Left ventricle myocardium inferior (tissue), 1 donor: ENCODE measurements at regions not wholly inside any gene's neighbourhood (a gene's known extent, or its start where the extent isn't known, plus 50 kb on each side); places are given as distances from the start of the nearest gene placed in this dataset.

ENCODE experiments used
- DNase-seq: peaks from one replicate; pipeline ENCODE4 v3.0.0-alpha.2; 2020
- H3K27ac ChIP-seq: fragments of 200-600 bp; replicated peaks from 2 replicates; pipeline ENCODE4 v1.8.0; 2021
- H3K27me3 ChIP-seq: fragments of 200-600 bp; 2 replicates; pipeline ENCODE4 v1.8.0; 2021; ENCODE audit warnings: low read depth
- H3K36me3 ChIP-seq: fragments of 200-600 bp; 2 replicates; pipeline ENCODE4 v1.8.0; 2021
- H3K4me1 ChIP-seq: fragments of 200-600 bp; 2 replicates; pipeline ENCODE4 v1.8.0; 2021
- H3K4me3 ChIP-seq: fragments of 200-600 bp; 2 replicates; pipeline ENCODE4 v1.8.0; 2021; ENCODE audit warnings: mild to moderate bottlenecking, moderate library complexity
- H3K9me3 ChIP-seq: fragments of 200-600 bp; replicated peaks from 2 replicates; pipeline ENCODE4 v1.8.0; 2021
- intact Hi-C: fragments of 100-400 bp; cut with micrococcal nuclease; formaldehyde crosslinking; loops from one replicate; pipeline ENCODE4 v1.11.0; 2022
- TF ChIP-seq, protein P1 (sequence below): fragments of 200-600 bp; IDR thresholded peaks from 2 replicates; pipeline ENCODE4 v1.8.0; 2021; ENCODE audit warnings: antibody characterized with exemption, mild to moderate bottlenecking, borderline replicate concordance
- donor health status: DM: no; HTN: yes; CAD: no; lungs with severe emphysema.

DNA sequence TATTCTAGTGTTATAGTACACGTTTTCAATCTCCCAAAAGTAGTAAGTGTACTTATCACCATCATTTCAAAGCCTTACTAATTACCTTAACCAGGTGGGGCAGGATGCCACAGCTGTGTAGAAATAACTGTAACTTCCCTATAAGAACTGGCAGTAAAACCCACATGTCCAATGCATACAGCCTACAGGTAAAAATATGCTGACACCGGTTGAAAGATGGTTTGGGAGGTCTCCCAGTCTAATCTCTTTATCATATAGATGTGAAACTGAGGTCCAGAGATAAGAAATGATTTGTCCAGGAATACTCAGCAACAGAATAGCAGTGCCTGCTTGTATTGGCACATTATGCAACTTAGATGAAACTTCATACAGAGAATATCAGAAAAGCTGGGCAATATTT lies 322.9 kb downstream of the BCL11A start:
- intact Hi-C loops = no loop called here
- Histone ChIP-seq H3K9me3 (peaks cover 33% of the 10 kb centered on the region), H3K27ac (no peak overlapping the region), H3K4me1 (no peaks in the 10 kb centered on the region), H3K4me3 (no peak overlapping the region), H3K36me3 (no peaks in the 10 kb centered on the region), H3K27me3 (no peaks in the 10 kb centered on the region)
- no peak for DNase-seq
- TF ChIP-seq, protein P1, sequence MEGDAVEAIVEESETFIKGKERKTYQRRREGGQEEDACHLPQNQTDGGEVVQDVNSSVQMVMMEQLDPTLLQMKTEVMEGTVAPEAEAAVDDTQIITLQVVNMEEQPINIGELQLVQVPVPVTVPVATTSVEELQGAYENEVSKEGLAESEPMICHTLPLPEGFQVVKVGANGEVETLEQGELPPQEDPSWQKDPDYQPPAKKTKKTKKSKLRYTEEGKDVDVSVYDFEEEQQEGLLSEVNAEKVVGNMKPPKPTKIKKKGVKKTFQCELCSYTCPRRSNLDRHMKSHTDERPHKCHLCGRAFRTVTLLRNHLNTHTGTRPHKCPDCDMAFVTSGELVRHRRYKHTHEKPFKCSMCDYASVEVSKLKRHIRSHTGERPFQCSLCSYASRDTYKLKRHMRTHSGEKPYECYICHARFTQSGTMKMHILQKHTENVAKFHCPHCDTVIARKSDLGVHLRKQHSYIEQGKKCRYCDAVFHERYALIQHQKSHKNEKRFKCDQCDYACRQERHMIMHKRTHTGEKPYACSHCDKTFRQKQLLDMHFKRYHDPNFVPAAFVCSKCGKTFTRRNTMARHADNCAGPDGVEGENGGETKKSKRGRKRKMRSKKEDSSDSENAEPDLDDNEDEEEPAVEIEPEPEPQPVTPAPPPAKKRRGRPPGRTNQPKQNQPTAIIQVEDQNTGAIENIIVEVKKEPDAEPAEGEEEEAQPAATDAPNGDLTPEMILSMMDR = no peak

- H3K27ac ChIP-seq = no peak overlapping the region
- TF ChIP-seq, protein P1 = no peak
- H3K36me3 ChIP-seq = no peaks in the 10 kb centered on the region
- no peak overlapping the region for H3K4me3 ChIP-seq
- H3K27me3 ChIP-seq = no peaks in the 10 kb centered on the region
- no peak for DNase-seq
- intact Hi-C loops = no loop called here
- H3K4me1 ChIP-seq = no peaks in the 10 kb centered on the region
- peaks cover 27% of the 10 kb centered on the region for H3K9me3 ChIP-seq
Measured at GRCh38 chr2:60230037-60230436, 323.4 kb downstream of the BCL11A start.

GRCh38 chr2:60226943-60227342 lies 326.5 kb downstream of the BCL11A start:
- Histone ChIP-seq H3K27me3 (no peaks in the 10 kb centered on the region), H3K4me1 (no peaks in the 10 kb centered on the region), H3K27ac (no peak overlapping the region), H3K9me3 (peaks cover 13% of the 10 kb centered on the region), H3K36me3 (no peaks in the 10 kb centered on the region), H3K4me3 (no peak overlapping the region)
- DNase-seq = no peak
- intact Hi-C loops = no loop called here
- TF ChIP-seq, protein P1 = no peak

- Histone ChIP-seq H3K4me1 (no peaks in the 10 kb centered on the region), H3K36me3 (no peaks in the 10 kb centered on the region), H3K27ac (no peak overlapping the region), H3K4me3 (no peak overlapping the region), H3K27me3 (no peaks in the 10 kb centered on the region), H3K9me3 (peaks cover 5% of the 10 kb centered on the region)
- TF ChIP-seq, protein P1 = no peak
- DNase-seq = no peak
- intact Hi-C loops = no loop called here
Measured at GRCh38 chr2:60226191-60226590, 327.3 kb downstream of the BCL11A start.

- no peak overlapping the region for H3K27ac ChIP-seq
- H3K4me1 ChIP-seq = no peaks in the 10 kb centered on the region
- TF ChIP-seq, protein P1 = no peak
- no peak overlapping the region for H3K4me3 ChIP-seq
- intact Hi-C loops = no loop called here
- no peaks in the 10 kb centered on the region for H3K36me3 ChIP-seq
- H3K27me3 ChIP-seq = no peaks in the 10 kb centered on the region
- H3K9me3 ChIP-seq = no peaks in the 10 kb centered on the region
- DNase-seq = no peak
Measured at GRCh38 chr2:60223859-60224258, 329.6 kb downstream of the BCL11A start.

- intact Hi-C loops = no loop called here
- TF ChIP-seq, protein P1 = no peak
- H3K36me3 ChIP-seq = no peaks in the 10 kb centered on the region
- H3K27ac ChIP-seq = no peak overlapping the region
- no peak overlapping the region for H3K4me3 ChIP-seq
- no peaks in the 10 kb centered on the region for H3K4me1 ChIP-seq
- no peaks in the 10 kb centered on the region for H3K27me3 ChIP-seq
- no peaks in the 10 kb centered on the region for H3K9me3 ChIP-seq
- no peak for DNase-seq
Measured at GRCh38 chr2:60221098-60221497, 332.4 kb downstream of the BCL11A start.
